ENCODE measurements at regions not wholly inside any gene's neighbourhood (a gene's known extent, or its start where the extent isn't known, plus 50 kb on each side); places are given as distances from the start of the nearest gene placed in this dataset.
"Not testable (repeated sequence)": the region's sequence is repeated elsewhere in the genome, so short reads cannot be mapped to it uniquely, and the experiment has no call there.

DNA sequence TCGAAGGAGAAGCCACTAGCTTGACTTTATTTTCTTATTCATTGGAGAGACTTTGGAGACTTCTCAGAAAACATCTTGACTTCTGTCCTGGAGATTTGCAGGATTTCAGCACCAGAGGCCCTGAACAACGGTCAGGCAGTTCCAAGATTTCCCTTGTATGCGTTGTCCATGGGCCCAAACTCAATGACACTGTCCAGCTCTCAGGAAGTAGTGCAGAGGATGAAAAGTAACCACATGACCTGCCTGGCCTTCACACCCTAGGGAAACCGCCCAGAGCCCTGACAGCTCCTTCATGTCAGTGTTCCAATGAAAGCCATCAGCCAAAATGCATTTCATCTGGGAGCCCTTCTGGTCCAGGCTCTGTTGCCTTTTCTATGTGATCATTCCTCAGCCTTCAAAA is 214.1 kb downstream of the BLID start:
- H3K4me3 Mint-ChIP-seq (ENCODE audit: low read depth, unreplicated experiment), result no peak overlapping the region
- H3K27me3 Mint-ChIP-seq (ENCODE audit: unreplicated experiment), result peaks cover 34% of the 10 kb centered on the region
- peaks cover 6% of the 10 kb centered on the region for H3K9me3 Mint-ChIP-seq (ENCODE audit: low read depth, unreplicated experiment)
- no peak overlapping the region for H3K27ac Mint-ChIP-seq (ENCODE audit: unreplicated experiment)
- TF ChIP-seq CTCF (IDR thresholded peaks at IDR 0.05; ENCODE audit: unreplicated experiment), result no peak
- H3K4me1 Mint-ChIP-seq (ENCODE audit: low read depth, unreplicated experiment), result no peaks in the 10 kb centered on the region
- DNase-seq, result no peak
- no TSS peak for BruUV-seq (replicated peaks)
- no peaks in the 10 kb centered on the region for H3K36me3 Mint-ChIP-seq (ENCODE audit: insufficient read depth, unreplicated experiment)
- CTCF ChIA-PET, result interaction anchor here (1.1 kb wide), 1 partner anchor 8 kb away, joined by 3 read pairs; no protein-coding TSS in a partner anchor
- intact Hi-C loops (cut with micrococcal nuclease; ENCODE audit: unreplicated experiment), result no loop called here

DNA sequence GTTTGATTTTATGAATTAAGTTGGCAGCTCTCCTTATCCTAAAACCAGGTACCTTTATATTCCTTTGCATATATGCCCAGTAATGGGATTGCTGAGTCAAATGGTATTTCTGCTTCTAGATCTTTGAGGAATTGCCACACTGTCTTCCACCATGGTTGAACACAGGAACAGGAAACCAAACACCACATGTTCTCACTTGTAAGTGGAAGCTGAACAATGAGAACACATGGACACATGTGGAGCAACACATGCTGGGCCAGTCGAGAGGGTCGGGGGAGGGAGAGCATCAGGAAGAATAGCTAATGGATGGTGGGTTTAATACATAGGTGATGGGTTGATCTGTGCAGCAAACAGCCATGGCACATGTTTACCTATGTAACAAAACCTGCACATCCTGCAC is 214.6 kb downstream of the BLID start:
- CTCF ChIA-PET, result interaction anchor here (1.1 kb wide), 1 partner anchor 8 kb away, joined by 3 read pairs; no protein-coding TSS in a partner anchor
- DNase-seq; H3K36me3 Mint-ChIP-seq (ENCODE audit: insufficient read depth, unreplicated experiment); BruUV-seq (replicated peaks); H3K9me3 Mint-ChIP-seq (ENCODE audit: low read depth, unreplicated experiment); H3K4me3 Mint-ChIP-seq (ENCODE audit: low read depth, unreplicated experiment); intact Hi-C loops (cut with micrococcal nuclease; ENCODE audit: unreplicated experiment); H3K27ac Mint-ChIP-seq (ENCODE audit: unreplicated experiment); H3K4me1 Mint-ChIP-seq (ENCODE audit: low read depth, unreplicated experiment): not testable (repeated sequence)
- H3K27me3 Mint-ChIP-seq (ENCODE audit: unreplicated experiment), result peaks cover 34% of the 10 kb centered on the region

DNA sequence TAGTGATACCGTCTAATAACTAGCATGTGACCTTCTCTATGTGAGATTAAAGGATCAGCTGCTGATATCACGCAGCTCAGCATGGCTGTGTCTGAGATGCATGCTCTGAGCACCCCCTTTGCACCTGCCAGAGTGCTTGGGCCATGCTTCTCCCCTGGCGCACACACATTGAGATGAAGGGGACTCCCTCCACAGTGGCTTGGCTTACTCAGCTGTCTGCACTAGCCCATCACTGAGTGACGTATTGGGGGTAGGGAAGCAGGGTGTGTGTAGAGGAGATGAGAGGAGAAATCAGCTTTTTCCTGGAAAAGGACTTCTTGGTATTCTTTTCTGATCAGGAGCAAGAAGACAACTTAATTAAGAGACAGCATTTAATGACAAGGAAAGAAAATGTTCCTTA is 216.5 kb downstream of the BLID start:
- intact Hi-C loops (cut with micrococcal nuclease; ENCODE audit: unreplicated experiment), result no loop called here
- no TSS peak for BruUV-seq (replicated peaks)
- TF ChIP-seq CTCF (IDR thresholded peaks at IDR 0.05; ENCODE audit: unreplicated experiment), result no peak

DNA sequence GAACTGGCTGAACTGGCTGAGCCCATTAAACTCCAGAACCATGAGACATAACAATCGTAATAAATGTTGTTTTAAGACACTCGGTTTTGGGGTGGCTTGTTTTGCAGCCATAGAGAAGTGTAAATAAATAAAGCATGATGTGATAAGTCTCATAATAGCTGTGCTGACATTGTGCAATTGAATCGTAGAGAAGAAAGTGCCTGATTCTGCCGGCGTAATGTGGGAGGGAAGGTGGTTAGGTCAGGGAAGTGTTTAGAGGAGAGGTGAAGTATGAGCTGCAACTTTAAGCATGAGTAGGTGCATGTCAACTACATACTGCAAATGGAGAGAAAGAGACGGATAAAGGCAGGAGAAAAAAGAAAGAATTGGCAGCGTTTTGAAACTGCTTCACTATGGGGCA is 217.1 kb downstream of the BLID start:
- Mint-ChIP-seq H3K27ac (ENCODE audit: unreplicated experiment) (no peak overlapping the region), H3K4me1 (ENCODE audit: low read depth, unreplicated experiment) (no peaks in the 10 kb centered on the region), H3K36me3 (ENCODE audit: insufficient read depth, unreplicated experiment) (no peaks in the 10 kb centered on the region), H3K9me3 (ENCODE audit: low read depth, unreplicated experiment) (peaks cover 6% of the 10 kb centered on the region), H3K27me3 (ENCODE audit: unreplicated experiment) (peaks cover 34% of the 10 kb centered on the region), H3K4me3 (ENCODE audit: low read depth, unreplicated experiment) (no peak overlapping the region)
- CTCF ChIA-PET, result no interaction called here
- no peak for DNase-seq
- TF ChIP-seq CTCF (IDR thresholded peaks at IDR 0.05; ENCODE audit: unreplicated experiment), result no peak
- intact Hi-C loops (cut with micrococcal nuclease; ENCODE audit: unreplicated experiment), result no loop called here
- no TSS peak for BruUV-seq (replicated peaks)

More for the DNA sequence above, 216.5 kb downstream of the BLID start:
- no peaks in the 10 kb centered on the region for H3K4me1 Mint-ChIP-seq (ENCODE audit: low read depth, unreplicated experiment)
- no peak for DNase-seq
- no peak overlapping the region for H3K27ac Mint-ChIP-seq (ENCODE audit: unreplicated experiment)
- no peak overlapping the region for H3K4me3 Mint-ChIP-seq (ENCODE audit: low read depth, unreplicated experiment)
- CTCF ChIA-PET, result no interaction called here
- H3K36me3 Mint-ChIP-seq (ENCODE audit: insufficient read depth, unreplicated experiment), result no peaks in the 10 kb centered on the region
- peaks cover 34% of the 10 kb centered on the region for H3K27me3 Mint-ChIP-seq (ENCODE audit: unreplicated experiment)
- H3K9me3 Mint-ChIP-seq (ENCODE audit: low read depth, unreplicated experiment), result peaks cover 6% of the 10 kb centered on the region

DNA sequence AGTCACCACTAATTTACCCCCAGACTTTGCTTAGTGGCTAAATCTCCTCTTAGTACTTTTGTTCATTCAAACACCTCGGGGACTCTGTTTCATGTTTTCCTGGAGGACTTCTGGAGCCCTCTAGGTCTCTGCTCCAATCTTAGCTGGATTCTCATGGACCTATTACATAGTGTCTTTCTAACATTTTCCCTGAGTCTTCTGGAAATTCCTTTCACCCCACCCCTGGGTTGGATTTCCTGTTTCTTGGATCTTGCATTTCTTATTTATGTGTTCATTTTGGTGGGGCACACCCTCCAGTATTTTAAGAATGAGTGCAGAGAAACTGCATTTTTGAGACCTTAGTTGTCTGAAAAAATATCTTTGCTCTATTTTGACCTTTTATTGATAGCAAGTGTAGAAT is 220.1 kb downstream of the BLID start:
- no peaks in the 10 kb centered on the region for H3K4me1 Mint-ChIP-seq (ENCODE audit: low read depth, unreplicated experiment)
- intact Hi-C loops (cut with micrococcal nuclease; ENCODE audit: unreplicated experiment), result no loop called here
- BruUV-seq (replicated peaks), result no TSS peak
- DNase-seq, result no peak
- peaks cover 4% of the 10 kb centered on the region for H3K9me3 Mint-ChIP-seq (ENCODE audit: low read depth, unreplicated experiment)
- H3K4me3 Mint-ChIP-seq (ENCODE audit: low read depth, unreplicated experiment), result no peak overlapping the region
- no peaks in the 10 kb centered on the region for H3K36me3 Mint-ChIP-seq (ENCODE audit: insufficient read depth, unreplicated experiment)
- H3K27me3 Mint-ChIP-seq (ENCODE audit: unreplicated experiment), result peaks cover 27% of the 10 kb centered on the region
- no peak for TF ChIP-seq CTCF (IDR thresholded peaks at IDR 0.05; ENCODE audit: unreplicated experiment)
- CTCF ChIA-PET, result no interaction called here
- H3K27ac Mint-ChIP-seq (ENCODE audit: unreplicated experiment), result no peak overlapping the region

Data from Calu3 (cell line).